ENCODE measurements at regions not wholly inside any gene's neighbourhood (a gene's known extent, or its start where the extent isn't known, plus 50 kb on each side); places are given as distances from the start of the nearest gene placed in this dataset.

DNA sequence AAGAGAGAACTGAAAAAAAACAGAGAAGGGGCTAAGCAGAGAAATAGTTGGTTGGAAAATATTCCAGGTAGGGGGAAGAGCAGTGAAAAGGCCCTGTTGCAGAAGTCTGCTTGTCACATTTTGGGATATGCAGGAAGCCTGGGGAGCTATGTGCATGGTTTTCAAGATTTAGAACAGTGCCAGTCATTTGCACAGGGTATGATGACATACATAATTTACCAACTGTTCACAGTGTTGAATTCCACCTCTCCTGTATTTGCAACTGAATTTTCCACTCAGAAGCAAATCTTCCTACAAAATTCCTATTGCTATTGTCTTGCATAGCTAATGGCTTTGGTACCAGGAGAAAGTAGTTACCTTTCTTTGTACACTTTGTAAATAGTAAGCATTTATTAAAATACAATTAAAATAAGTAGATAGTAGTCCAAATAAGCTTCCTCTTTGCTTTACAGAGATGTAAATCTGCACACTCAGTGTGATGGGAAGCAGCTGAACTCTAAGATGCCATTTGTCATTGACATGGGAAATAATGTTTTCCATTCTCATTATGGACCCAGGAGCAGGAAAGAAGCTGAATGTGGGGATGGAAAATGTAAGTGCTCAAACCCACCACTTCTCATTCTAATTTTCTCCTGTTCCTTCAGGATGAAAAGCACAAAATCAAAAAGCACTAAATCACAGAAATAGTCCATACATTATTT is 177.4 kb downstream of the BTG1 start:
- no peak for DNase-seq (ENCODE audit: low read depth in 3 of 3)

DNA sequence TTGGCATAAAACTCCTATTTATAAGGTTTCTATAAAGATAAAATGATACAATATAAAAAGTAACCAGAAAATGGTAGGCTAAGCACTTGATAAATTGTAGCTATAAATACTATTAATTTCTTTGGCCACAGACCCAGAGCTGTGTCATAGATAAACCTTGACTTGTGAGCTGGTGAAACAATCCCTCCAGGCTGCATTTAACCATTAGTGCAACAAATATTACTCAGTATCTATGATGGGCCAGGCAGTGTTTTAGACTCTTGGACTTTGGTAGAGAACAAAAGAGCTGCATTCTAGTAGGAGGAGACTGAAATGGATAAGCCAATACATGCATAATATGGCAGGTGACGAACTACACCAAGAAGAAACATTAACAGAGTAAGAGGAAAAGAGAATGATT is 178.1 kb downstream of the BTG1 start:
- no peak for DNase-seq (ENCODE audit: low read depth in 3 of 3)

DNA sequence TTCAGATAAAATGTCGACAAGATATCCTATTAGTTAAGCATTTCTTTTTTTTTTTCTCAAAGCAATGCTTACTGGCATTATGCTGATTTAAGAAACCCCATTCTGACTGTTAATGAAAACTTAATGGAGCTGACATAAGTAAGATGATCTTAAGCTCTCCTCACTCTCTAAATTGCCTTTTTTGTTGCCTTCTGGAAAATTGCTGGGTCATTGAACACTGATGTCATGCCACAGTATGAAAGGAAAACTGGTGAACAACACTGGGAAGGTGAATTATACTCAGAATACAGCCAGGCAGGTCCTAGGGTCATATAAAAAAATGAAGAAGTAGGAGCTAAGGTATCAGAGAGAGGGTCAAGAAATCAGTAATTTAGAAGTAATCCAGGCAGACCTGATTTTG is 179.9 kb downstream of the BTG1 start:
- DNase-seq (ENCODE audit: low read depth in 3 of 3) = no peak

DNA sequence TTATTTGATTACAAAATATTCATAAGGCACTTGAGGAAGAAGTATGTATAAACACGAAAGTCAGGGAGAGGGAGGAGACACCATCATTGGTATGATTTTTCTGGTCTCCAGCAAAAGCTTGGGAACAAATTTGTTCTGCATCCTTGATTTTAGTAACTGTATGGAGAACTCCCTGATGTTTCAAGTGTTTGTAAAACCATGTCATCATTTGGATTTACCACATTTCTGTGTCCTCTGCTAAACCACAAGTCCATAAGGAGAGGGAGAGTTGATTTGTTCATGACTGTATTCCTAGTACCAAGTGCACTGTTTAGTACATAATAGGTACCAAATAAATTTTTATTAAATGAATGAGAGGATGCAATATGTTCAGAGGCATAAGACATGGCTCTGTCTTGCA is 181.1 kb downstream of the BTG1 start:
- DNase-seq (ENCODE audit: low read depth in 3 of 3) = no peak

DNA sequence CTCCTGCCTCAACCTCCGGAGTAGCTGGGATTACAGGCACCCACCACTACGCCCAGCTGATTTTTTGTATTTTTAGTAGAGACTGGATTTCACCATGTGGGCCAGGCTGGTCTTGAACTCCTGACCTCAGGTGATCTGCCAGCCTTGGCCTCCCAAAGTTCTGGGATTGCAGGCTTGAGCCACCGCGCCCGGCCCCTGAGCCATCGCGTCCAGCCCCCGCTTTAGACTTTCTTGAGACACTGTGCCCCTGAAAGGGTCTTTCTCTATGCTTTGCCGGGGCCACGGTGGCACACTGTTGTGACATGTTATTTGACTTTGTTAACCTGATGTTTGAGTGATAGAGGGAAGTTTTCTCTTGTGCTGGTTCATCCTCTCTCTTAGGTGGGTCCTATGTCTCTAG is 186.4 kb downstream of the BTG1 start:
- DNase-seq (ENCODE audit: low read depth in 3 of 3) = no peak

DNA sequence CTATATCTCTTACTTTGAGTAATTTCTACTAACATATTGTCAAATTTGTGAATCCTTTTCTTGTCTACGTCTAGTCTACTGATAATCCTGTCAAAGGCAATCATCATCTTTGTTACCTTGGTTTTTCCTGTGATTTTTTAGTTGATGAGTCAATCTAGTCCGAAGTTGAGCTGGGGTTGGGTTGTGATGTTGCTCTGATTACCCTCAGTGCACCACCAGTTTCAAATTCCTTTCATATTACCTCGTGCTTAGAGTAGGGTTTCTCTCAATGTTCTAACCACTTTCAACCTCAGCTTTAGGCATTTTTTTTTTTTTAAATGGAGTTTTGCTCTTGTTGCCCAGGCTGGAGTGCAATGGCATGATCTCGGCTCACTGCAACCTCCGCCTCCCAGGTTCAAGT is 186.8 kb downstream of the BTG1 start:
- no peak for DNase-seq (ENCODE audit: low read depth in 3 of 3)

DNA sequence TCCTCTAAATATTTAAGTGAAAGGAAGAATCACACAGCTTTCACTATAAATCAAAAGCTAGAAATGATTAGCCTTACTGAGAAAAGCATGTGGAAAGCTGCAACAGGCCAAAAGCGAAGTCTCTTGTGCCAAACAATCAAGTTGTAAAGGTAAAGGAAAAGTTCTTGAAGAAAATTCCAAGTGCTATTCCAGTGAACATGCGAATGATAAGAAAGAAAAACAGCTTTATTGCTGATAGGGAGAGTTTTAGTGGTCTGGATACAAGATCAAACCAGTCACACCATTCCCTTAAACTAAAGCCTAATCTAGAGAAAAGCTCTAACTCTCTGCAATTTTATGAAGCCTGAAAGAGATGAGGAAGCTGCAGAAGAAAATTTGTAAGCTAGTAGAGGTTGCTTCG is 190.9 kb downstream of the BTG1 start:
- no peak for DNase-seq (ENCODE audit: low read depth in 3 of 3)

DNA sequence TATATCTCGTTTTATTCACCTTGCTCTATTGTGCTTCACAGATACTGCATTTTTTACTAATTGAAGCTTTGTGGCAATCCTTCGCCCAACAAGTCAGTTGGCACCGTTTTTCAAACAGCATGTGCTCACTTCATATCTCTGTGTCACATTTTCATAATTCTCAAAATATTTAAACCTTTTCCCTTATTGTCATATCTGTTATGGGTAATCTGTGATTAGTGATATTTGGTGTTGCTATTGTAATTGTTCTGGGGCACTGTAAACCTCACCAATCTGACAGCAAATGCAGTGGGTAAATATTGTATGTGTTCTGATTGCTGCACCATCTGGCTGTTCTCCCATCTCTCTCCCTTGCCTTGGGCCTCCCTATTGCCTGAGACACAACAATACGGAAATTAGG is 191.3 kb downstream of the BTG1 start:
- no peak for DNase-seq (ENCODE audit: low read depth in 3 of 3)

DNA sequence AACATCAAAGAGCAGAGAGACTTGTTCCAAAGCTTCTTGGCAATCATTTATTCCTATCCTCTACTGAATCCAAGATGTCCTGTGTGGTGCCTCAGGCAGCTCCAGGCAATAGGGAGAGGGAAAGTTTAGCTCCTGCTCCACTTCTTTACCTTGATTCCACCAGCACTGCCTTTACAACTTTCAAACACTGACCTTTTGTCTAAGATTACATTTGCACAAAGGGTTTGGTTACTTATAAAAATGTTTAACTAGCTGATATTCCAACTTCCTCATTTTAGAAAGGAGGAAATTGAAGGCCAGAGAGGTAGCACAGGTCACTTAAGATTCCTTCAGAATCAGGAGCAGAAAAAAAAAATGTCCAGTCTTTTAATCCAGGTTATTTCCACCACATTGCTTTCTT is 192.7 kb downstream of the BTG1 start:
- DNase-seq (ENCODE audit: low read depth in 3 of 3) = no peak

DNA sequence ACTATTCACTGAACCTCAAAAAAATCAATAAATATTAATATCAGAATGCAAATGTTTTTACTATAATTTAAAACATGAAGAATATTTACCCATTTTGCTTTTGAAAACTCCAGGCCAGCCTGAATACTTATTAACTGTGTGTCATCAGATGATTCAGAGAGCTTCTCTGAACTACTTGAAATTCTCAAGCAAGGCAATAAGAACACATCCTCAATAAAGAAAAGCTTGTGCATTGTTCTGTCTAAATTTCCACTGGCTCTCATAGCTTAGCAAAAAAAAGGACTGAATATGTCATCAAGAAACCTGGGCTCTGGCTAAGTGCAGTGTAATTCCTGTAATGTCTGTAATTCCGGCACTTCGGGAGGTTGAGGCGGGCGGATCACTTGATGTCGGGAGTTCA is 194.1 kb downstream of the BTG1 start:
- DNase-seq (ENCODE audit: low read depth in 3 of 3) = no peak

DNA sequence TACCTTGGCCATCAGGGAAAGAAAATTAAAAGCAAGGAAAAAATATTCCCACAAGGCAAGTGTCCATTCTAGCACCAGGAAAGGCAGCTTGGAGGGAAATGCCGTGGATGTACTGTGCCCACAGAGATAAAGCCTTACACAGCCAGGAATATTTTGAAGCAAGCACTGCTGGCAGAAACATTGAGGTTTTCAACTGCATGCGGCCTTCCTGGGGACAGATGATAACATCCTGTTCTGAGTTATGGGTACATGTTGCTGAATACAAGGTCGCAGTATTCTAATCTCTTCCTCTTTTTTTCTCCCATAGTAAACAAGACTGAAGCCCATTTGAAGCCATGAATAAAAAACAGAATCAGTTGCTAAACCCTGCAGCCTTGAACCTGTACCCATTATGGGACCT is 197.1 kb downstream of the BTG1 start:
- DNase-seq (ENCODE audit: low read depth in 3 of 3) = no peak

DNA sequence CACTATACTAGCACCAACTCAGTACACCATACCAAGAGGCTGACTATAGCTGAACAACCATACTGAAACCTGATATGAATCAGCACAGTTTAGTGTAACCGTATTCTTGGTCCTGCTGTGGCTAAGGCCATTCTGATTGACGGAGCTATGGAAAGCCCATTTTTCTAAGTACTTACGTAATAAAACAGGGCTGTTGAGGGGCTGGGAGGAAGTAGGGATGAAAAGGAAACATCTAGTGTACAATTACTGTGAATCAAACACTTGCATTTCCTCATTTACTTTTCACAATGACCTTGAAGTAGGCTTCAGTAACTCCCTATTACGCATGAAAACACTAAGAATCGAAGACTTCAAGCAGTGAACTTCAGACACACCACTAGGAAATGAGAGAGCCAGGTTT is 198.2 kb downstream of the BTG1 start:
- DNase-seq (ENCODE audit: low read depth in 3 of 3) = no peak

DNA sequence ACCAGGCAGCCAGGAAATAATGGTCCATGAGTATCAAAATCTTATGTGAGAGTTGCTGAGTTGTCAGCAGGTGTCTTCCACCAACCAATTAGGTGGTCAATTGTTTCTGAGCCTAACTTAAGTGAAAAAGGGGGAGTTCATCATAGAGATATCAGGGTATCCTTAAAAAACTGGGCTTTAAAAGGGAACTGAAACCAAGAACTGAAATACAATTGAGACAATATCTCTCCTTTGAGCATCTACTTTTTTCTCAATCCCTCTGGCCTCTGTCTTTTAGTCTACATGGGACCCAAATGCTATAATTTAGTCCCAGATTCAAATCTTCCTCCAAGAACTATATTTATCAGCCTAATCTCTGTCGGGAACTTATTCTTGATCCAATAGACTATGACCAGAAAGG is 201.0 kb downstream of the BTG1 start:
- no peak for DNase-seq (ENCODE audit: low read depth in 3 of 3)

DNA sequence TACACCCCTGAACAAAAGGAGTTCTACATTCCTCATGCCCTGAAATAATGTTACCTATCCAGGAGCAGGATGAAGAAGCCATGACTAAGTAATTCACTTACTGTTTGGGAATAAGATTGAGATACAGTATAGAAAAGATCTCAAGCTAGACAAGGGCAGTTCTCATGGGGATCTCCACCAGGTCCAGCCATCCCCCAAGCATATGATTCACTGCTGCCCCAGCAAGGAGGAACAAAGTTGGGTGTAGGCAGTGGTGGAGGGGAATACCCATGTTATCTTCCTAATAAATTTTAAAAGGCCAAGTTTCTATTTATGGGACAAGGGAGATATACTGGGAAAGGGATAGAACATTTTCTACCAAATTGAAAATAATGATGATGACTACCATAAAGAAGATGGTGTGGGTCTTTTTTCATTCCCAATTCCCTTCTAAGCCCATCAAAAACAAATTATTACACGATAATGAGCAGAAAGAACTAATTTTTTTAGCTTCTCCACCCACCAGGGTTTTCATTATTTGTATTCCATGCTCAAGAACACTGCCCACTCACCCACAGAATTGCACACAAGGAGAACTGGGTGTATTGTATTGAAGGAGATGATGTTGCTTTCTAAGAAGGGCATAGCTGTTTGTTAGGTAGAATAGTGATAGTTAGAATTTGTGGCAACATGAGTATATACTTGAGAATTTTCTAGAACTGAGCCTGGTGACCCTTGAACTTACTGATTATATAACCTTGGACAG is 204.6 kb downstream of the BTG1 start:
- no peak for DNase-seq (ENCODE audit: low read depth in 3 of 3)

DNA sequence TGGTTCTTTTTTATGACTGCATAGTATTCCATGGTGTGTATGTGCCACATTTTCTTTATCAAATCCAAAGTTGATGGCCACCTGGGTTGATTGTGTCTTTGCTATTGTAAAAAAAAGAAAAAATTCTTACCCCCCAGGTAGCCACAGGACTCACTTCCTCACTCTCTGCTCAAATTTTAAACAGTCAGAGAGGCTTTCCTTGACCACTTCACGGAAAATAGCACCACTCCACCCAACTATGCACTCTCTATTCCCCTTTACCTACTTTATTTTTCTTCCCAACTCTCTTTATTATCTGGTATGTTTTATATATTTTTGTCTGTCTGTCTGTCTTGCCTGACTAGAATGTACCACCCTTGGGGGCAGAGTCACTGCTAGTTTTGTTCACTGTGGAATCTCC is 205.3 kb downstream of the BTG1 start:
- no peak for DNase-seq (ENCODE audit: low read depth in 3 of 3)

DNA sequence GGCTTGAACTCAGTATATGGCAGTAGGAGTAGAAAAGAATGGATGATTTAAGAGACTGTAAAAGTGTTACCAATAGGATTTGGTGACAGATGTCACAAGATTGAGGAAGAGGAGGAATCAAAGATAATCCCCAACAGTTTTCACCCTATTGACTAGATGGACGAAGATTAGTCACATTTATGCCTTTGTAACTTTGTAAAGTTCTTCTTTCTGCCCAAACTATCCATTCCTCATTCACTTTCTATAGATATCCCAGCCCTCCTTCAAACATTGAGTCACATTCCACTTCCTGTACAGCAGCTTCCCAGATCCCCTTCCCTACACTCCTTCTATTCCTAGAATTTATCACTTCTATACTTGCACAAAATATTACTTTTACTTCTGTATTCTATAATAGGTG is 207.9 kb downstream of the BTG1 start:
- no peak for DNase-seq (ENCODE audit: low read depth in 3 of 3)

DNA sequence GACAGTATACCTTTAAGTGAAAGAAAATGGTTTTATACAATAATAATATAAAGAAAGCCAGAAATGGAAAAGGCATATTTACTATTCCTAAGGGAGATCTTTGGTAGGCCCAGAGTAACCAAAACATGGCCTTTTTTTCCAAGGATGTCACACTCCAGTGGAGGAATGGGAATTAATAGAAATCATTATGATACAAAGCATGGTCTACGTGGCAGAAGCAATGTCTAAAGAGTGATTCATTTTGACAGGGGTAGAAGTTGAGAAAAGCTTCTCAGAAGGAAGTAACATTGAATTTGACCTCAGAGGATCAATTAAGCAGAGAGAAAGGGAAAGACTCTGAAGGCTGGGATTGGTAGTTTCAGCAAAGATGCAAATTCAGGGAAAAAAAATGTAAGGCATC is 208.6 kb downstream of the BTG1 start:
- DNase-seq (ENCODE audit: low read depth in 3 of 3) = no peak

DNA sequence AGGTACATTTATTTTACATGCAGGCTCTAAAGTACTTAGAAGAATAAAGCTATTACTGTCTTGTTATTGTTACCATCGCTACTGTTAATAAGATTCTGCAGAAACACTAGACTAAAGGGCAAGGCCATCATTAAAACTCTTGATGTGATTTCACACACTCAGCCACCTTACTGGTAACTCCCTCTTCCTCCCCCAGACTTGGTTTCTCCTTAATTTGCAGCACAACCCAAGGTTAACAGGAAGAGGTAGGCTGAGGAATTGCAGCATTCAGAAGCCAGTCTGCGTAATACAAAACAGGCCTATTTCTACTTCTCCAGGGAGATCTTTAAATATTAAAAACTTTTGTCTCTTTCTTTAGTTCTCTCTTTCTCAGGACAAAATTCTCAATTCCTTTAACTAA is 210.3 kb downstream of the BTG1 start:
- no peak for DNase-seq (ENCODE audit: low read depth in 3 of 3)

DNA sequence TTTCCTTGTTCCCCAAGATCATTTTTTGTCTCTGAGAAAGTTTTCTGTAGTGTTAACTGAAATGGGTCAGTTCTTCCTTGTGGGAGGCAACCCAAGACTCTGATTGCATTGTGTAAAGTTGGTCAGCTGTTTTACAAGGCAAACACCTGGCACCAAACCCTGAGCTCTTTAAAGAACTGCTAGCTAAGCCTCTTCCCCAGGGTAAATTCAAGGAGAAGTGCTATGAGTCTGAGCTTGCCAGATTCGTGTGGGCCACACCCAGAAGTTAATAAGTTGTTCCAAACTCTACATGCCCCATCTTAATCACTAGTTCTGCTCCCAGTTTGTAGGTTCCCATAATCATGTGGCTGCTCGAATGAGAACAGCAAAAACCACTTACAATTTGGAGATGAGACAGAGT is 214.5 kb downstream of the BTG1 start:
- no peak for DNase-seq (ENCODE audit: low read depth in 3 of 3)

DNA sequence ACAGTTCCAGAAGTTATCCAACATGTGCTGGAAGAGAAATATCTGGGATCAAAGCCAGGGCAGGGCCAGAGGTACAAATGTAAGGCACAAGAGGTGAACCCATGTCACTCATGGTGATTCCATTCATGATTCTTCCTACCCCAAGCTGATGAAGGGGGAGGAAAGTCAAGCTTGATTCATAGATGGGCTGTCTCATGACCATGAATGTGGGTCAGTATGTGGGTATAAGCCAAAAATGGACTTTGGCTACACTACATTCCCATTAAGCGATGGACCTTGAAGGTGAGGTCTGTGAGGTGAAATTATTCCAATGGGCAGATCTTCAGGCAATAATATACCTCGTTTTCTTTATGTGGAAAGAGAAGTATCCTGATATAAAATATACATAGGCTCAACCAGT is 217.1 kb downstream of the BTG1 start:
- DNase-seq (ENCODE audit: low read depth in 3 of 3) = no peak

DNA sequence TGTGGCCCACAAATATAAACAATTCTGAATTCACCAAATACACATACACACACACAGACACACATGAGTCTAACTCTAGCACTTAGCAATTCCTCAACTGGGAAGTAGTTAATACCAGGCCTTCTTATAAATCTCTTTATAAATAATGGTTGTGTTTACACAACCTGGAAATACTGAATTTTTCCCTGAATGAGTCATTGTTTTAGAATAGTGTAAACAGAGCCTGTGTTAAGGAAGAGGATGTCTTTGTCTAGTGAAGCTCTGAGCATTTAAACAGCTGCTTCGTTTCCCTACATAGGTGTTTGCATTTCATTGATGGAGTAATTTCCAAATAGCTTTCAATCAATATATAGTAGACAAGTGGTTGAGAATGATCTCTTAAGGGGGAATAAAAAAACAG is 218.8 kb downstream of the BTG1 start:
- DNase-seq (ENCODE audit: low read depth in 3 of 3) = no peak

DNA sequence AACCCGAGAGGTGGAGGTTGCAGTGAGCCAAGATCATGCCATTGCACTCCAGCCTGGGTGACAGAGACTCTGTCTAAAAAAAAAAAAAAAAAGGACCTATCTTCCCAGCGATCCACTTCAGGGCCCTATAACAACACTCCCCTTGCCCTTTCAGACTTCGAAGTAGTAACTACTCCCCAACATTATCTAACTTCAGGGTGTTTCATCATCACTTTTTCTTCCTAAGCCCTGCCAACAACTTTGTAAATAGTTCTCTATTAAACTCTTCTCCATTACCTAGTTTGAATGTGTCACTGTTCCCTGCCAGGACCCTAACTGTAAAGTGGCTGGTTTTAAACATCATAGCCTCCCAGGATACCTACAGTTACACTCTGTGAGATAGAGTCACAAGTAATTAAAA is 220.8 kb downstream of the BTG1 start:
- DNase-seq (ENCODE audit: low read depth in 3 of 3) = no peak

DNA sequence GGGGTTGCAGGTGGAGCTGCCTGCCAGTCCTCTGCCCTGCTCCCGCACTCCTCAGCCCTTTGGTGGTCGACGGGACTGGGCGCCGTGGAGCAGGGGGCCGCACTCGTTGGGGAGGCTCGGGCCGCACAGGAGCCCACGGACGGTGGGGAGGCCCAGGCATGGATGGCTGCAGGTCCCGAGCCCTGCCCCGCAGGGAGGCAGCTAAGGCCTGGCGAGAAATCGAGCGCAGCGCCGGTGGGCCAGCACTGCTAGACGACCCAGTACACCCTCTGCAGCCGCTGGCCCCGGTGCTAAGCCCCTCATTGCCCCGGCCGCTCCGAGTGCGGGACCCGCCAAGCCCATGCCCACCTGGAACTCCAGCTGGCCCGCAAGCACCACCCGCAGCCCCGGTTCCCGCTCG is 221.8 kb downstream of the BTG1 start:
- no peak for DNase-seq (ENCODE audit: low read depth in 3 of 3)

DNA sequence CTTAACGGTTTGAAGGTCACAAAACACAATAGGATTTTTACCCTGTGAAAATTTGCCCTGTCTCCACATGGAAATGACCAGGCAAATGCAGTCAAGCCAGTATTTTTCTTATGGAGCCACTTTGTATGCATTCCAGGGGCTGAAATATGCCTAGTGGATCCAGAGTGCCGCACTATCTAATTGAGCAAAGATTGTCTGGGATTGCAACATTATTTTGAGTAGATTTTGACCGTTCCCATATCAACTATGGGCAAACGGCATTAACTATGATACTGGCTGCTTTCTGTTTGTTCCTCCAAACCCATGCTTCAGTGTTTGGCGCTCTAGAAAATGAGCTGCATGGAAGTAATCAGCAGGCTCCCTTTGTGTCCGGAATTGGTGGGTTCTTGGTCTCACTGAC is 223.0 kb downstream of the BTG1 start:
- DNase-seq (ENCODE audit: low read depth in 3 of 3) = no peak
